ENCODE measurements at regions not wholly inside any gene's neighbourhood (a gene's known extent, or its start where the extent isn't known, plus 50 kb on each side); places are given as distances from the start of the nearest gene placed in this dataset.

DNA sequence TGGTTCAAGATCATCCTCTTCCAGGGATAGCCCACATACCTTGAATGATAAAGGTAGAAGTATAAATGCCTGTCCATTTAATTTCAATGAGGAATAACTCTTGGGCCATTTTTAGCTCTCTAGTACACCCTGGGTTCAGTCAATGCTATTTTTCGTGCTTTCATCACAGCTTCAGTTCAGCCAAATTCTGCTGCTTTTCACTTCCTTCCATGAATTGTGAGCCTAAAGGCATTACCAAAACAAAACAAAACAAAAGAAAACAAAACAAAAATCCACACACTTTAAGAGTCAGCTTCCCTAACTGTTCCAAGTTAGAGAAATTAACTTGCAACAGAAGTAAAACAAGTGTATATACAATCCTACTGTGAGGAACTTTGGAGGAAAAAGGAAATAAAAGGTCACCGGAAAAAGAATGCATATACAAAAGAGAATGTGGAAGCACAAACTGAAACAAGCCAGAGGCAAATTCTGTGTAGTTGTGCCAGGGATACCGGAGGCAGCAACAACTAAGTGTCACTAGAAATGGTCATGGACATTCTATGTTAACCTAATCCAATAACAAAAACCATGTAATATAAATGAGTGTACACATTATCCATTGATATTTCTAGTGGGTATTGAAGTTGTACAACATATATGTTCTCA lies 423.1 kb downstream of the KCTD8 start:
- DNase-seq (ENCODE audit: low spot score): no peak
- in situ Hi-C loops (cut with MboI; ENCODE audit: low sequenced_read_pairs, unreplicated experiment): no loop called here
- TF ChIP-seq, protein P1, sequence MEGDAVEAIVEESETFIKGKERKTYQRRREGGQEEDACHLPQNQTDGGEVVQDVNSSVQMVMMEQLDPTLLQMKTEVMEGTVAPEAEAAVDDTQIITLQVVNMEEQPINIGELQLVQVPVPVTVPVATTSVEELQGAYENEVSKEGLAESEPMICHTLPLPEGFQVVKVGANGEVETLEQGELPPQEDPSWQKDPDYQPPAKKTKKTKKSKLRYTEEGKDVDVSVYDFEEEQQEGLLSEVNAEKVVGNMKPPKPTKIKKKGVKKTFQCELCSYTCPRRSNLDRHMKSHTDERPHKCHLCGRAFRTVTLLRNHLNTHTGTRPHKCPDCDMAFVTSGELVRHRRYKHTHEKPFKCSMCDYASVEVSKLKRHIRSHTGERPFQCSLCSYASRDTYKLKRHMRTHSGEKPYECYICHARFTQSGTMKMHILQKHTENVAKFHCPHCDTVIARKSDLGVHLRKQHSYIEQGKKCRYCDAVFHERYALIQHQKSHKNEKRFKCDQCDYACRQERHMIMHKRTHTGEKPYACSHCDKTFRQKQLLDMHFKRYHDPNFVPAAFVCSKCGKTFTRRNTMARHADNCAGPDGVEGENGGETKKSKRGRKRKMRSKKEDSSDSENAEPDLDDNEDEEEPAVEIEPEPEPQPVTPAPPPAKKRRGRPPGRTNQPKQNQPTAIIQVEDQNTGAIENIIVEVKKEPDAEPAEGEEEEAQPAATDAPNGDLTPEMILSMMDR (IDR thresholded peaks at IDR 0.05; ENCODE audit: borderline replicate concordance, control extremely low read depth, extremely low read depth, insufficient read depth, missing control alignments): no peak

GRCh38 chr4:44038811-44039210 lies 409.8 kb downstream of the KCTD8 start:
- in situ Hi-C loops (cut with MboI; ENCODE audit: low sequenced_read_pairs, unreplicated experiment): no loop called here
- TF ChIP-seq, protein P1 (IDR thresholded peaks at IDR 0.05; ENCODE audit: borderline replicate concordance, control extremely low read depth, extremely low read depth, insufficient read depth, missing control alignments): no peak
- no peak for DNase-seq (ENCODE audit: low spot score)

DNA sequence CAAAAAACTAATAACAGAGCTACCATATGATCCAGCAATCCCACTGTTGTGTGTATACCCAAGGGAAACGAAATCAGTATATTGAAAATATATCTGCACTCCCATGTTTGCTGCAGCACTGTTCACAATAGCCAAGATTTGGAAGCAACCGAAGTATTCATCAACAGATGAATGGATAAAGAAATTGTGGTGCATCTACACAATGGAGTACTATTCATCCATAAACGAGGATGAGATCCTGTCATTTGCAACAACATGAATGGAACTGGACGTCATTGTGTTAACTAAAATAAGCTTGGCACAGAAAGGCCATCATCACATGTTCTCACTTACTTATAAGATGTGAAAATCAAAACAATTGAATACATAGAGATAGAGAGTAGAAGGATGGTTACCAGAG lies 402.1 kb downstream of the KCTD8 start:
- TF ChIP-seq, protein P1 (IDR thresholded peaks at IDR 0.05; ENCODE audit: borderline replicate concordance, control extremely low read depth, extremely low read depth, insufficient read depth, missing control alignments): no peak
- DNase-seq (ENCODE audit: low spot score): no peak
- in situ Hi-C loops (cut with MboI; ENCODE audit: low sequenced_read_pairs, unreplicated experiment): no loop called here

GRCh38 chr4:44056721-44057151 lies 391.9 kb downstream of the KCTD8 start:
- in situ Hi-C loops (cut with MboI; ENCODE audit: low sequenced_read_pairs, unreplicated experiment): no loop called here
- TF ChIP-seq, protein P1 (IDR thresholded peaks at IDR 0.05; ENCODE audit: borderline replicate concordance, control extremely low read depth, extremely low read depth, insufficient read depth, missing control alignments): no peak
- DNase-seq (ENCODE audit: low spot score): no peak

DNA sequence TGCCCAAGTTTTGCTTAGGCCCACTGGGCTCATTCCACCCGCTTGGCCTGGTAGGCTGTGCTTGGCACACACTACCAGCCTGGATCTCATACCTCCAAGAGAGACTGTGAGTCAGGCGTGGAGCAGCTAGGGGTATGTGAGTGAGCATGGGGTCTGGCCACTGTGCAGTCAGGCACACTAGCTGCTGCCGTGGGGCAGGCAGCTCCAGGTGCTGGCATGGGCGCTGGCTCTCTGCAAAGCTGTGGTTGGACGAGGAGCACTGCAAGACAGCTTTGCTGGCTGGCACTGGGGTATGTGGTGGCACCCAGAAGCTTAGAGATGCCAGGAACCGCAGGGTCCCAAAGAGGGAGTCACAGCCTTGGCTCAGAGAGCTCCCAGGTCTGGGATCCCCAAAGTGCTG lies 377.8 kb downstream of the KCTD8 start:
- in situ Hi-C loops (cut with MboI; ENCODE audit: low sequenced_read_pairs, unreplicated experiment): no loop called here
- TF ChIP-seq, protein P1 (IDR thresholded peaks at IDR 0.05; ENCODE audit: borderline replicate concordance, control extremely low read depth, extremely low read depth, insufficient read depth, missing control alignments): no peak

DNA sequence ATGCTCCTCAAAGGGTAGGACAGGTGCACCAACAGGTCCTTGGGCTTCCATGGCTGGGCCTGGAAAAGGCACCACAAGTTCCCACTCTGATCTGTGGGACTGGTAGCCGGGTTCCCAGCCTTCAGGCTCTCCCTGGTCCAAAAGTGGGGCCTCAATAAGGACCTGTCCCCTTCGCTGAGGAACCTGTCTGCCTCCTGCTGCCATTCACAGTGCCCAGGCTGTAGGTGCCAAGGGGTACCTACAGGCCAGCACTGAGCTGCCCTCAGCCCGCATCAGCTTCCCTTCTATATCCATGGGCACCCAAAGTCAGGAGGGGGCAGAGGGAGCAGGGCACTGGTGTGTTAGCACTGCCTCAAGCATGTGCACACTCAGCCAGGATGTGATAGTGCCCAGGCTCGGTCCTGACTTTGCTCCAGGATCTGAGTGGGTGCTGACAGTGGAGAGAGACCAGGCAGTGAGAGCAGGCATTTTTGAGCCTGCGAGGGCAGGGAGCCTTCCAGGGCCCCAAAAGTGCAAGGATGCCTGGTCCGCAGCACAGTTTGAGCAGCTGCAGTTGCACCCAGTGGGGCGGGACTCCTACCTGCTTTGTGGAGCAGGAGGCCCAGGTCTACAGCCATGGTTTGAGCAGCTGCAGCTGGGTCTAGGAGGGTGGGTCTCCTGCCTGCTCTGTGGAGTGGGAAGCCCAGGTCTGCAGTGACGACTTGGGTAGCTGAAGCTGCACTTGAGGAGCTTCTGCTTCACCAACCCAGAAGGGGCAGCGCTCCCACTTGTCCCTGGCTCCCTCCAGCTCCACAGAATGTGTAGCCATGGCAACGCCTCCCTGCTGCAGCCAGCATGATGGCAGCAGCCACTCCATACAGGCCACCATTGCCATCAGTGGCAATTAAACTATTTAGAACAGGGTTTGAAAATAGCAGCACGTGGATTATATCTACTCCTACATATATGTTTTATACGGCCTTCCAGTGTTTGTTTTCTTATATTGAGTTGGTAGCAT lies 376.4 kb downstream of the KCTD8 start:
- DNase-seq (ENCODE audit: low spot score): no peak
- TF ChIP-seq, protein P1 (IDR thresholded peaks at IDR 0.05; ENCODE audit: borderline replicate concordance, control extremely low read depth, extremely low read depth, insufficient read depth, missing control alignments): no peak
- in situ Hi-C loops (cut with MboI; ENCODE audit: low sequenced_read_pairs, unreplicated experiment): no loop called here

More for the DNA sequence above, 377.8 kb downstream of the KCTD8 start:
- no peak for DNase-seq (ENCODE audit: low spot score)

Data from GM13976 (cell line).